NCI-H187 (cell line): ENCODE measurements at regions not wholly inside any gene's neighbourhood (a gene's known extent, or its start where the extent isn't known, plus 50 kb on each side); places are given as distances from the start of the nearest gene placed in this dataset.
A peak's percentile ranks its signal among the peaks of the same experiment; 100 is the strongest.

Experiments
- DNase-seq, 2 experiments: peaks; one replicate each; lab custom pipeline; 2025; lab: John Stamatoyannopoulos, UW

GRCh38 chr4:38601244-38601915 is 62.6 kb upstream of the KLF3 start:
- DNase-seq = peak in 1 of 2 experiments; percentile 20

DNA sequence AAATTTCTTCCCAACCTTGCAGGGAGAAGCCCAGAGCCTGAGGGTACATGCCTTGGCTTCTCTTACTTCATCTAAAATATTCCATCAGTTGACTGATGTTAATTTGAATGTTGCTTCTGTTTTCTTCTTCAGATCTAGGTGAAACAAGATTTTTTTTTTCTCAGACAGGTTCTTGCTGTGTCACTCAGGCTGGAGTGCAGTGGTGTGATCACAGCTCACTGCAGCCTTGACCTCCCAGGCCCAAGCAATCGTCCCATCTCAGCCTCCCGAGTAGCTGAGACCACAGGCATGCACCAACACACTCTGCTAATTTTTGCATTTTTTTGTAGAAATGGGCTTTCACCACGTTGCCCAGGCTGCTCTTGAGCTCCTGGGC is 62.1 kb upstream of the KLF3 start:
- no peak for DNase-seq

DNA sequence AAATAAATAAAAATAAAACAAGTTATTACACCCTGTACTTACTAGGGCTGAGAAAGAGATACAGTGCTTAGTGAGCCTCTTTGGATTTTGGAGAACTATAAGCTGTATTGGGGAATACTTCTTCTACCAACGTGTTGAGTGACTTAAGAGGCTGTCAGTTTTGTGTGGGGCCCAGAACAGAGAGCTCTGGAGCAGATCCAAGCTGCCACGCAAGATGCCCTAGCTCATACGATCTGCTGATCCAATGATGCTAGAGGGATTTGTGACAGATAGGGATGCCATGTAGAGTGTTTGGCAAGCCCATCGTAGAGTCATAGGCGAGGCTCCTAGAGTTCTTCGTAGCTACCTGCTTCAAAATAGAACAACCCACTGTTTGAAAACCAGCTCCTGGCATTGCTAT is 60.3 kb upstream of the KLF3 start:
- no peak for DNase-seq

GRCh38 chr4:38605181-38605752 is 58.7 kb upstream of the KLF3 start:
- no peak for DNase-seq

DNA sequence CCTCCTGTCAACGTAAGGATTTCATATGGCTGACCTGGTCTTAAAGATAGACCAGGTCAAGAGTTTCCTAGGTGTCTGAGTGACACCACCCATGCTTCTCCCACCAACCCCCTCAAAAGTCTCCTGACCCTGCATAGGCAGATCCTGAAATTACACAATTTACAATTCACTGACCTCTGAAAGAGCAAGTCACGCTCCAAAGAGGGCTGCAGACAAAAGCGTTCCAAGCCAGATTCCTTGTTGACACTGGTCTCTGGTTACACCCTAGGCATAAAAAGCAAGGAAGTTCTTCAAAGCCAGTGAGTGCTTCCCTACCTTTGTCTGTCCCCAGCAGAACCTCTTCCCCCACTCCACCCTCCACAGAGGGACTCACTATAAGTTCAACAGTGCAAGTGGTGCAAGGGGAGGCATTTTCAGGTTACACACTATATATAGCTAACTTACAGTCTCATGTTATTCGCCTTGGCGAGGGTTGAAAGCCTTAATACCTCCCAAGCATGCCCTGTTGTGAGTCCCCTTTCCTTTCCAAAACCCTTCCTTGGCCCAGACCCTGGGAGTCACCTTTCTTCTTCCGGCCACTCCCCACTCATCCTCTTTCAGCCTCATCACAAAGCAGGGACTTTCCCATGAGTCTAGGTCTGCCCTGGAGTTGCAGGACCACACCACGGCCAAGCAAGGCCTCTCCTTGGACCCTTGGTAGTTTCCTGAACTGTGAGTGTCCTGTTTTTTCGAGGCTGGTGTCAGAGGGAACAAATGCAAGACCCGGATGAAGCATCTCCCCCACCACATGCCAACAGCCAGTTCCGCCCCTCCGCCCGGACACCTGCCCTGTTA is 58.0 kb upstream of the KLF3 start:
- DNase-seq = peak; percentile 70 to 84

DNA sequence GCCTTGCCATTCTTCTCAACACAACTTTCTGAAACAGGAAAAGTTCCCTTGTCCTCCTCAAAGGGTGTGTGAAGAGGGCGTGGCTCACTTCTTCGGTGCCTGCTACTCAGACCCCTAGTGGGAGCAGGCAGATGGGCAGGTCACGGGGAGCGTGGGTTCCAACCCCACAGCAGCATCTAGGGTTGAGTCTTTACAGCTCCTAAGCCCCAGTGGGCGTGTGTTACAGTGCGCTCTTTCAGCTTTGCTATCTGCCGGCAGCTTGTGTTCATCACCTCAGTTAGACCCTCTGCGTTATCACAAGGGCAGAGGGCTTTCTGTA is 57.5 kb upstream of the KLF3 start:
- DNase-seq = no peak

DNA sequence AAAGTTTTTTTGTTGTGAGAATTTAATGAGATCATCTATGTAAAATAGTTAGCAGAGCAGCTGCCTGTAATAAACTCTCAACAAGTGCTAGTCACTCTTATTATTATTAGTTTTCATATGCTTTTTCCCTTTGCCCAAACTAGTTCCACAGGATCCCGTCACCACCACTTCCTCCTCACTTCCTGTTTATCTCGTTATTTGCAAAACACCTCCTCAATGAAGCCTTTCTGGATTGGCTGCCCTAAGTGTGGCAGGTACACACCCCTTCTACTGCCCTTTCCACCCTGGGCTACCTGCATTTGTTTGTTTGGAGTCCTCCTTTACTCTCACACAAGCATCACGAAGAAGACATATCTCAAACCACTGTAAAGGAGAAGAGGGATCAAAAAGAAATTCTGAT is 54.4 kb upstream of the KLF3 start:
- DNase-seq = no peak

- no peak for DNase-seq
Observed at GRCh38 chr4:38610521-38610920, 53.5 kb upstream of the KLF3 start.

- no peak for DNase-seq
Observed at GRCh38 chr4:38610966-38611431, 53.0 kb upstream of the KLF3 start.

DNA sequence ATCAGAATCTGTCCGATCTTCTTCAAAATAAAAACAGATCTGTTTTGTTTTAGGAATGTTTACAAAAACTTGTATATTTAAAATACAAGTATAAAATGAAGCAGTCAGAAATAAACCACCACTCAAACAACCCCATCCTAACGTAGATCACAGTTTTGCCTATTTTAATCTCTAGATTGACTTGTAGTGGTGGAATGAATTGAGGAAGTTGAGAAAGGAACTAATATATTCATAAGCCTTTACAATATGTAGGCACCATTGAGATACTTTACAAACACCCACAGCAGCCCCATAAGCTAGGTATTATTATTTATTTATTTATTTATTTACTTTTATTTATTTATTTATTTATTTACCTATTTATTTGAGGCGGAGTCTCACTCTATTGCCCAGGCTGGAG is 52.3 kb upstream of the KLF3 start:
- DNase-seq = no peak

DNA sequence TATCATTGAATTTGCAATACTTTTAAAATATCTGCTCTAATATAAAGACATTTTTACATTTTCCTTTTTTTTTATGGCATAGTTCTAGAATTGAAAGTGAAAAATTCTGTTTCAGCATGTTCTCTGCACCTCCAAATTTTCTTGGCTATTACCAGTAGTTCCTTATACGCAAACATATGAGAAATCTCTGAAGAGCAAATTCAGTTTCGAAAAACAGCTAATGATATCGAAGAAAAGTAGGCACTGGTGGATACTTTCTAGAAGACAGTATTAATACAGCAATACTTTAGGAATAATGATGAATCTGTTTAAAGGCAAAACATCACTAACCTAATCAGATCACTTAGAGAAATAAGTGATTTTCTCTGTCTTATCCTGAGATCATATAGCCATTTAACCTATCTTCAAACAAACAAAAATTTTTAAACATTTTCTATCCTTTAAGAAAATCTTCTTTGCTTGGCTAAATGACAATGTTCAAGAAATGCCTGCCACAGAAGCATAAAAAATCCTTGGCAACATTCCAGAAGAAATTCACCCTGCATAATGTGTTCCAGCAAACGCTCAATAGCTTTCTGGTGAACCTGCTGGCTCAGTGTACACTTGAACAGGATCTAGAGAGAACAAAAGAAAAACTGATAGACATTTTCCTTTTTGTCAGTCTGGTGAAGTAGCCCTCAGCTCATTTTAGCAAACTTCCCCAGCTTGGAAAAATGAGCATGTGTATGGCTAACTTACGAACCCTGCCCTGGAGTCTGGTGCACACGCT is 51.2 kb upstream of the KLF3 start:
- DNase-seq = peak; percentile 39 to 62
